Mesenchymal stem cell (in vitro differentiated cells and primary cell): ENCODE measurements at regions not wholly inside any gene's neighbourhood (a gene's known extent, or its start where the extent isn't known, plus 50 kb on each side); places are given as distances from the start of the nearest gene placed in this dataset.

ENCODE experiments used
- DNase-seq: peaks from one replicate; pipeline ENCODE4 v3.0.0-alpha.2; 2013
- H2AFZ ChIP-seq: one replicate; pipeline ENCODE4 v1.6.1; 2013; ENCODE audit warnings: low read depth, mild to moderate bottlenecking, control low read depth, inconsistent platforms, low read length, moderate library complexity
- H2AK5ac ChIP-seq: 2 replicates; pipeline ENCODE4 v1.6.1; 2013; ENCODE audit warnings: low read length, moderate library complexity, mild to moderate bottlenecking, inconsistent platforms; ENCODE audit not compliant: severe bottlenecking
- H2BK120ac ChIP-seq: one replicate; pipeline ENCODE4 v1.6.1; 2013; ENCODE audit warnings: low read depth, mild to moderate bottlenecking, inconsistent platforms, low read length, moderate library complexity
- H2BK12ac ChIP-seq, 2 experiments: one replicate each; pipeline ENCODE4 v1.6.1; 2013; ENCODE audit warnings: inconsistent platforms in 2 of 2, low read length in 2 of 2, mild to moderate bottlenecking in 2 of 2, moderate library complexity in 2 of 2, control low read depth in 1 of 2
- H2BK15ac ChIP-seq: one replicate; pipeline ENCODE4 v1.6.1; 2013; ENCODE audit warnings: mild to moderate bottlenecking, low read depth, inconsistent platforms; ENCODE audit not compliant: poor library complexity, severe bottlenecking
- H2BK5ac ChIP-seq: 2 replicates; pipeline ENCODE4 v1.6.1; 2013; ENCODE audit warnings: low read depth, mild to moderate bottlenecking, low read length, control low read depth, inconsistent platforms; ENCODE audit not compliant: poor library complexity, severe bottlenecking
- H3K14ac ChIP-seq, 2 experiments: one replicate each; pipeline ENCODE4 v1.6.1; 2013; ENCODE audit warnings: inconsistent platforms in 2 of 2, low read length in 2 of 2, control low read depth in 1 of 2, mild to moderate bottlenecking in 1 of 2, moderate library complexity in 1 of 2
- H3K18ac ChIP-seq, 2 experiments: one replicate each; pipeline ENCODE4 v1.6.1; 2013; ENCODE audit warnings: inconsistent platforms in 2 of 2, low read length in 2 of 2, control low read depth in 1 of 2, low read depth in 1 of 2, mild to moderate bottlenecking in 1 of 2
- H3K23ac ChIP-seq, 2 experiments: one replicate each; pipeline ENCODE4 v1.6.1; 2013; ENCODE audit warnings: inconsistent platforms in 2 of 2, low read length in 2 of 2, mild to moderate bottlenecking in 2 of 2, moderate library complexity in 2 of 2, control low read depth in 1 of 2
- H3K27ac ChIP-seq: 2 replicates; pipeline ENCODE4 v1.5.1; 2013; ENCODE audit warnings: mild to moderate bottlenecking, moderate library complexity, low read length, control low read depth, inconsistent platforms; ENCODE audit not compliant: poor library complexity, severe bottlenecking
- H3K27me3 ChIP-seq, 2 experiments: 2 replicates each; pipeline versions ENCODE4 v1.6.1 to v1.7.0; 2013; ENCODE audit warnings: low read length in 2 of 2, mild to moderate bottlenecking in 2 of 2, moderate library complexity in 2 of 2, control low read depth in 1 of 2, inconsistent platforms in 1 of 2; ENCODE audit not compliant: control insufficient read depth in 1 of 2, insufficient read depth in 1 of 2
- H3K36me3 ChIP-seq, 2 experiments: 2 replicates each; pipeline versions ENCODE4 v1.6.1 to v1.7.0; 2013; ENCODE audit warnings: low read length in 2 of 2, control low read depth in 1 of 2, inconsistent platforms in 1 of 2, low read depth in 1 of 2, mild to moderate bottlenecking in 1 of 2; ENCODE audit not compliant: insufficient read depth in 2 of 2, control insufficient read depth in 1 of 2
- H3K4ac ChIP-seq, 2 experiments: one replicate each; pipeline ENCODE4 v1.6.1; 2013; ENCODE audit warnings: inconsistent platforms in 2 of 2, low read length in 2 of 2, mild to moderate bottlenecking in 2 of 2, moderate library complexity in 2 of 2, control low read depth in 1 of 2, low read depth in 1 of 2
- H3K4me1 ChIP-seq: 2 replicates; pipeline ENCODE4 v1.6.1; 2013; ENCODE audit warnings: low read depth, low read length, control low read depth; ENCODE audit not compliant: control insufficient read depth, insufficient read depth
- H3K4me2 ChIP-seq: 2 replicates; pipeline ENCODE4 v1.6.1; 2013; ENCODE audit warnings: low read length, mild to moderate bottlenecking, inconsistent platforms; ENCODE audit not compliant: poor library complexity, severe bottlenecking
- H3K4me3 ChIP-seq, 2 experiments: 2 replicates each; pipeline versions ENCODE4 v1.5.1 to v1.7.0; 2013; ENCODE audit warnings: low read length in 2 of 2, mild to moderate bottlenecking in 2 of 2, control low read depth in 1 of 2, low read depth in 1 of 2; ENCODE audit not compliant: insufficient read depth in 1 of 2
- H3K79me1 ChIP-seq: replicated peaks from 2 replicates; pipeline ENCODE4 v1.6.1; 2013; ENCODE audit warnings: mild to moderate bottlenecking, control low read depth, low read length, inconsistent platforms; ENCODE audit not compliant: poor library complexity, severe bottlenecking
- H3K9ac ChIP-seq: 2 replicates; pipeline ENCODE4 v1.7.0; 2013; ENCODE audit warnings: mild to moderate bottlenecking, low read length, moderate library complexity
- H3K9me3 ChIP-seq: 2 replicates; pipeline ENCODE4 v1.7.0; 2013; ENCODE audit warnings: mild to moderate bottlenecking, low read length; ENCODE audit not compliant: control insufficient read depth
- H4K8ac ChIP-seq: one replicate; pipeline ENCODE4 v1.6.1; 2013; ENCODE audit warnings: inconsistent platforms, mild to moderate bottlenecking, low read length, moderate library complexity
- H4K91ac ChIP-seq: one replicate; pipeline ENCODE4 v1.6.1; 2013; ENCODE audit warnings: mild to moderate bottlenecking, low read length, inconsistent platforms
- WGBS: methylation state at CpG from one replicate; pipeline ENCODE4 v1.1.7; 2013; ENCODE audit warnings: mixed read lengths; 5-methylcytosine and 5-hydroxymethylcytosine counted together

DNA sequence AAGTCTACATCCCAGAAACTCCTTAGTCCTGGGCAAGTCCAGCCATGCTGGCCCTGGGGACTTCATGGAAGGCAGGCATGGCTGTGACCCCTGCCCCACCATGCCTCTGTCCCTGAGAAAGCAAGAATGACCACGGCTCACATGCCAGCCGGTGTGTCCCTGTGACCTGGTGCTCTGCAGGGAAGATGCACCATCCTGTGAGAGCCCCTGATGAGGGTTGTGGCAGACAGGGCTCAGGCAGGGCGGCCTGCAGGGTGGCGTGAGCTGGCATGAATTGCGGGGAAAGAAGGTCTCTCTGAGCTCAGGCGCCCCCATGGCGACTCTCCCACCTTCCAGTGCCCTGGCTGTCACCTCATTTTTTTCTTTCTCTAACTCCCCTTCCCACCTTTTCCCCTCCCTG, 260.3 kb downstream of the RBFOX3 start:
- H3K4me3 ChIP-seq: no peak overlapping the region
- 86% methylated on average over 7 of the region's 7 CpGs for whole genome bisulfite sequencing
- no peak overlapping the region for H2AK5ac ChIP-seq

DNA sequence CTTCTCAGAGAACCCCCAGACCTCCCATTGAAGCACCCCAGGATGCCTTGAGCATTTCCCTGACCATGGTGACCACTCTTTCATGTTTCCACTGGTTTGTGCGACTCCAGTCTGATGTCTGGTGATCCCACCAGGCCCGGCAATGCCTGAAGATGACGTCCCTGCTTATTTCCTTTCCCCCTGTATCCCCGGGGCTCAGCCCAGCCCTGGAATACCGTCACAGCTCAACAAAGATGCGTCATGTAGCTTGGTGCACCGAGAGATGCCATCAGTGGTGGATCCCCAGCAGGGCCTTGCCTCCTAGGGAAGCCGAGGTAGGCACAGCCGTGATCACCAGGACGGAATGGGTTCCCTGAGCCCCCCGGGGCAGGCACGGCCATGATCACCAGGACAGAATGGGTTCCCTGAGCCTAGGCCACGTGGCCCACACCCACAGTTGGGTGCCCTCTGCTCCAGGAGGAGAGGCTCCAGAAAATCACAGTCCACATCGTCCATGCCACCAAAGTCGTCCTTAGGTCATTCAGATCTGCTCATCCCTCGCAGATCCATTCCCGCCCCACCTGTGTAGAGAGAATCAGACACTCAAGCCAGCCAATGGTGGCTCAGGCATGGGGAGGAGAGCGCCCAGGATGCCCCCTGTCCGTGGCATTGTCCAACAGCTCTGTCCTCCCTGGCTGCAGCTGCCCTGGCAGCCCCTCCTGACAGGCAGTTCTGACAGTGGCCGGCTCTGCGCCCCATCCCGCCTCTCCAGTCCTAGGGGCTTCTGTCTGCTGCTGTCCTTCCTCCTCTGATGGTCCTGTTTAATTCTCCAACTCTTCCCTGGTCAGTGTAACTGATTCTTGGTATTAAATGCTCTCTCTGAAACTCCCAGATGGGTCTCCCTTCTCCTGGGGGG, 261.1 kb downstream of the RBFOX3 start:
- no peak overlapping the region for H2BK12ac ChIP-seq
- no peak overlapping the region for H3K4ac ChIP-seq
- no peaks in the 10 kb centered on the region for H3K36me3 ChIP-seq
- H3K23ac ChIP-seq: no peak overlapping the region
- H3K27me3 ChIP-seq: peaks cover 0 to 88% of the 10 kb centered on the region in 2 experiments
- no peaks in the 10 kb centered on the region for H3K4me1 ChIP-seq
- H3K79me1 ChIP-seq: no peaks in the 10 kb centered on the region
- H3K9me3 ChIP-seq: no peaks in the 10 kb centered on the region
- 70% methylated on average over 22 of the region's 22 CpGs for WGBS
- H2BK15ac ChIP-seq: no peak overlapping the region
- no peak for DNase-seq
- H2BK120ac ChIP-seq: no peak overlapping the region
- no peak overlapping the region for H3K4me2 ChIP-seq
- H4K91ac ChIP-seq: no peak overlapping the region
- no peak overlapping the region for H4K8ac ChIP-seq
- no peak overlapping the region for H3K14ac ChIP-seq
- no peak overlapping the region for H3K27ac ChIP-seq
- H3K9ac ChIP-seq: no peak overlapping the region
- H2BK5ac ChIP-seq: no peak overlapping the region
- H2AFZ ChIP-seq: no peak overlapping the region
- no peak overlapping the region for H3K4me3 ChIP-seq
- H2AK5ac ChIP-seq: no peak overlapping the region
- no peak overlapping the region for H3K18ac ChIP-seq

More for the DNA sequence above, 260.3 kb downstream of the RBFOX3 start:
- Histone ChIP-seq H2AFZ (no peak overlapping the region), H3K79me1 (no peaks in the 10 kb centered on the region), H4K91ac (no peak overlapping the region), H2BK12ac (no peak overlapping the region), H2BK5ac (no peak overlapping the region), H3K27me3 (peaks cover 0 to 88% of the 10 kb centered on the region in 2 experiments), H3K4me1 (no peaks in the 10 kb centered on the region), H3K18ac (no peak overlapping the region), H3K27ac (no peak overlapping the region), H4K8ac (no peak overlapping the region), H3K36me3 (no peaks in the 10 kb centered on the region), H3K9ac (no peak overlapping the region), H3K14ac (no peak overlapping the region), H3K4me2 (no peak overlapping the region), H2BK15ac (no peak overlapping the region), H3K23ac (no peak overlapping the region), H2BK120ac (no peak overlapping the region), H3K4ac (no peak overlapping the region), H3K9me3 (no peaks in the 10 kb centered on the region)
- no peak for DNase-seq

GRCh38 chr17:79342376-79342775, 267.8 kb downstream of the ENGASE start:
- Histone ChIP-seq H3K4me1 (no peaks in the 10 kb centered on the region), H2BK12ac (no peak overlapping the region), H2AFZ (no peak overlapping the region), H3K4ac (no peak overlapping the region), H3K9me3 (no peaks in the 10 kb centered on the region), H3K36me3 (no peaks in the 10 kb centered on the region), H3K23ac (no peak overlapping the region), H3K4me3 (no peak overlapping the region), H2BK5ac (no peak overlapping the region), H3K18ac (no peak overlapping the region), H4K91ac (no peak overlapping the region), H3K27me3 (peaks cover 3 to 68% of the 10 kb centered on the region in 2 experiments), H2AK5ac (no peak overlapping the region), H3K14ac (no peak overlapping the region), H2BK120ac (no peak overlapping the region), H3K4me2 (no peak overlapping the region), H3K79me1 (no peaks in the 10 kb centered on the region), H2BK15ac (no peak overlapping the region), H3K27ac (no peak overlapping the region), H4K8ac (no peak overlapping the region), H3K9ac (no peak overlapping the region)
- no peak for DNase-seq
- 60% methylated on average over 9 of the region's 9 CpGs for WGBS

GRCh38 chr17:79341816-79342215, 267.2 kb downstream of the ENGASE start:
- WGBS: 72% methylated on average over 8 of the region's 8 CpGs

More at GRCh38 chr17:79341816-79342215, 267.2 kb downstream of the ENGASE start:
- no peak for DNase-seq
- Histone ChIP-seq H3K4me2 (no peak overlapping the region), H2BK15ac (no peak overlapping the region), H3K23ac (no peak overlapping the region), H3K4me1 (no peaks in the 10 kb centered on the region), H4K91ac (no peak overlapping the region), H3K4ac (no peak overlapping the region), H3K14ac (no peak overlapping the region), H3K36me3 (no peaks in the 10 kb centered on the region), H3K79me1 (no peaks in the 10 kb centered on the region), H3K4me3 (no peak overlapping the region), H3K9me3 (no peaks in the 10 kb centered on the region), H2BK5ac (no peak overlapping the region), H2AK5ac (no peak overlapping the region), H3K9ac (no peak overlapping the region), H3K27me3 (peaks cover 3 to 68% of the 10 kb centered on the region in 2 experiments), H2AFZ (no peak overlapping the region), H2BK120ac (no peak overlapping the region), H3K27ac (no peak overlapping the region), H2BK12ac (no peak overlapping the region), H4K8ac (no peak overlapping the region), H3K18ac (no peak overlapping the region)
